HepG2 (cell line): ENCODE measurements at regions not wholly inside any gene's neighbourhood (a gene's known extent, or its start where the extent isn't known, plus 50 kb on each side); places are given as distances from the start of the nearest gene placed in this dataset.

ENCODE experiments used
- ATAC-seq: fragments of 200-7000 bp; cut with Tn5 transposase; 3 replicates; pipeline ENCODE4 v1.9.1; 2020; ENCODE audit warnings: mild to moderate bottlenecking, moderate library complexity
- BruUV-seq: library from RNA; stranded (reverse); fragments of 400-500 nt; replicated peaks from 2 replicates; lab custom pipeline; 2021; lab: Mats Ljungman, UMichigan
- CTCF ChIA-PET: fragments of 300-600 bp; formaldehyde crosslinking; extraction: SDS; loops from one replicate; lab custom pipeline; 2021; ENCODE audit warnings: low total read pairs, inconsistent platforms, low intra/inter-chr PET ratio; lab: Yijun Ruan, JAX
- POLR2A ChIA-PET: fragments of 350-600 bp; sonication (Branson Sonifier 250); formaldehyde crosslinking; loops from one replicate; lab custom pipeline; 2020; ENCODE audit warnings: antibody characterized with exemption, inconsistent platforms; lab: Yijun Ruan, JAX
- DNase-seq: peaks from one replicate; pipeline ENCODE4 v3.0.0-alpha.2; 2015; ENCODE audit warnings: low spot score
- FAIRE-seq: peaks from 3 replicates; lab custom pipeline; 2011; peaks lifted over from hg19 to GRCh38; lab: Jason Lieb, UNC
- H2AFZ ChIP-seq: one replicate; pipeline ENCODE4 v1.6.1; 2011; ENCODE audit warnings: low read length, inconsistent platforms
- H3K27ac ChIP-seq: fragments of 300-600 bp; 3 replicates; pipeline ENCODE4 v1.8.0; 2011; ENCODE audit warnings: mixed run types, mild to moderate bottlenecking, mixed read lengths, low read length, inconsistent platforms; ENCODE audit not compliant: insufficient read depth; ENCODE audit errors: extremely low read length
- H3K27me3 ChIP-seq, 2 experiments: fragments of 200-600 bp in 1 of 2; 2 replicates in 1 of 2; 3 replicates in 1 of 2; pipeline versions ENCODE4 v1.6.0 to v1.8.0; 2011; ENCODE audit warnings: low read length in 2 of 2, mild to moderate bottlenecking in 2 of 2, moderate library complexity in 2 of 2, inconsistent platforms in 1 of 2; ENCODE audit not compliant: insufficient read depth in 2 of 2, control insufficient read depth in 1 of 2
- H3K36me3 ChIP-seq, 2 experiments: fragments of 200-600 bp in 1 of 2; replicated peaks in 1 of 2; 2 replicates in 1 of 2; 3 replicates in 1 of 2; pipeline versions ENCODE4 v1.5.1 to v1.8.0; 2011; ENCODE audit warnings: low read length in 2 of 2, inconsistent platforms in 1 of 2; ENCODE audit not compliant: insufficient read depth in 2 of 2, control insufficient read depth in 1 of 2
- H3K4me1 ChIP-seq: 2 replicates; pipeline ENCODE4 v1.5.1; 2012; ENCODE audit warnings: low read length, inconsistent platforms; ENCODE audit not compliant: insufficient read depth
- H3K4me2 ChIP-seq: 2 replicates; pipeline ENCODE4 v1.6.0; 2011; ENCODE audit warnings: low read depth, low read length, inconsistent platforms
- H3K4me3 ChIP-seq, 3 experiments: fragments of 200-600 bp in 1 of 3; sonication (generic), shearing (Covaris generic) in 1 of 3; replicated peaks in 1 of 3; 2 replicates each; pipeline ENCODE4 v1.5.1; 2011 to 2016; ENCODE audit warnings: low read length in 3 of 3, inconsistent platforms in 2 of 3, low read depth in 2 of 3, mild to moderate bottlenecking in 2 of 3, control low read depth in 1 of 3, mixed read lengths in 1 of 3; ENCODE audit not compliant: insufficient read depth in 1 of 3
- H3K79me2 ChIP-seq: one replicate; pipeline ENCODE4 v1.6.1; 2011; ENCODE audit warnings: low read length, inconsistent platforms; ENCODE audit not compliant: insufficient read depth
- H3K9ac ChIP-seq: 2 replicates; pipeline ENCODE4 v1.6.0; 2011; ENCODE audit warnings: mild to moderate bottlenecking, low read depth, low read length, inconsistent platforms; ENCODE audit not compliant: insufficient read depth
- H3K9me3 ChIP-seq: 2 replicates; pipeline ENCODE4 v1.5.1; 2012; ENCODE audit warnings: mild to moderate bottlenecking, low read length
- H4K20me1 ChIP-seq: 2 replicates; pipeline ENCODE4 v1.6.0; 2011; ENCODE audit warnings: inconsistent platforms, mild to moderate bottlenecking, low read length, moderate library complexity; ENCODE audit not compliant: insufficient read depth
- E2F5 ChIP-seq: sonication (generic); formaldehyde crosslinking; conservative IDR thresholded peaks from 2 replicates; pipeline ENCODE4 v1.4.0; 2020; ENCODE audit warnings: missing genetic modification reagents
- ISL2 ChIP-seq: sonication (generic); formaldehyde crosslinking; IDR thresholded peaks from 2 replicates; pipeline ENCODE4 v1.5.0; 2020; ENCODE audit warnings: missing genetic modification reagents
- NFAT5 ChIP-seq: sonication (generic); formaldehyde crosslinking; IDR thresholded peaks from 2 replicates; pipeline ENCODE4 v1.4.0; 2020; ENCODE audit warnings: missing genetic modification reagents
- NPAS2 ChIP-seq: sonication (generic); formaldehyde crosslinking; IDR thresholded peaks from 2 replicates; pipeline ENCODE4 v1.8.0; 2022; ENCODE audit warnings: mild to moderate bottlenecking, missing genetic modification reagents, borderline replicate concordance
- PRDM4 ChIP-seq: sonication (generic); formaldehyde crosslinking; IDR thresholded peaks from 2 replicates; pipeline ENCODE4 v1.9.0; 2021; ENCODE audit warnings: missing genetic modification reagents, borderline replicate concordance
- SMARCE1 ChIP-seq: fragments of 450-650 bp; IDR thresholded peaks from 2 replicates; pipeline ENCODE4 v1.6.1; 2017; ENCODE audit warnings: borderline replicate concordance
- ZNF142 ChIP-seq: sonication (generic); formaldehyde crosslinking; IDR thresholded peaks from 2 replicates; pipeline ENCODE4 v1.4.0; 2020; ENCODE audit warnings: missing genetic modification reagents
- ZNF207 ChIP-seq: fragments of 450-650 bp; IDR thresholded peaks from 2 replicates; pipeline ENCODE4 v1.6.1; 2016; ENCODE audit warnings: antibody characterized with exemption, borderline replicate concordance
- ZNF329 ChIP-seq: sonication (generic); formaldehyde crosslinking; IDR thresholded peaks from 2 replicates; pipeline ENCODE4 v1.9.0; 2021; ENCODE audit warnings: low read depth, mild to moderate bottlenecking, missing genetic modification reagents
- ZSCAN9 ChIP-seq: IDR thresholded peaks from 2 replicates; pipeline ENCODE4 v1.6.1; 2016; ENCODE audit warnings: borderline replicate concordance
- ZZZ3 ChIP-seq: sonication (generic); formaldehyde crosslinking; IDR thresholded peaks from 2 replicates; pipeline ENCODE4 v1.4.0; 2020; ENCODE audit warnings: missing genetic modification reagents, mild to moderate bottlenecking, borderline replicate concordance
- WGBS: methylation state at CpG from one replicate; pipeline ENCODE4 v1.1.6; 2017; ENCODE audit warnings: low lambda C conversion rate; 5-methylcytosine and 5-hydroxymethylcytosine counted together
- in situ Hi-C: cut with HindIII; loops from 2 replicates; pipeline ENCODE4 v1.10.0; 2017; ENCODE audit warnings: low pct_unique_long_range_greater_than_20kb; ENCODE audit not compliant: extremely low pct_ligation_motif_present
- intact Hi-C: fragments of 100-400 bp; cut with micrococcal nuclease; formaldehyde crosslinking; loops from one replicate; pipeline ENCODE4 v1.10.0; 2022; ENCODE audit not compliant: unreplicated experiment

- Histone ChIP-seq H3K4me1 (no peaks in the 10 kb centered on the region), H3K79me2 (no peaks in the 10 kb centered on the region), H4K20me1 (no peaks in the 10 kb centered on the region), H3K27ac (no peak overlapping the region), H2AFZ (no peak overlapping the region), H3K9me3 (no peaks in the 10 kb centered on the region), H3K36me3 (no peaks in the 10 kb centered on the region), H3K27me3 (no peaks in the 10 kb centered on the region), H3K9ac (no peak overlapping the region), H3K4me3 (no peak overlapping the region), H3K4me2 (no peak overlapping the region)
- in situ Hi-C loops = no loop called here
- intact Hi-C loops = no loop called here
- ATAC-seq = no peak
- CTCF ChIA-PET = no interaction called here
- no peak for FAIRE-seq
- BruUV-seq = no TSS peak
- WGBS = 15% methylated on average over 3 of the region's 3 CpGs
- no peak for DNase-seq
- POLR2A ChIA-PET = no interaction called here
- TF ChIP-seq E2F5 (CRISPR knock-in tag) = no peak
- no peak for TF ChIP-seq PRDM4 (CRISPR knock-in tag)
- no peak for TF ChIP-seq SMARCE1
- TF ChIP-seq ZNF142 (CRISPR knock-in tag) = no peak
- TF ChIP-seq ZNF207 = no peak
- TF ChIP-seq ZSCAN9 (CRISPR knock-in tag) = no peak
- no peak for TF ChIP-seq ISL2 (CRISPR knock-in tag)
- TF ChIP-seq NPAS2 (CRISPR knock-in tag) = no peak
- no peak for TF ChIP-seq ZZZ3
- no peak for TF ChIP-seq NFAT5 (CRISPR knock-in tag)
- TF ChIP-seq ZNF329 (CRISPR knock-in tag) = no peak
Measured at GRCh38 chr2:147538821-147539220, 306.0 kb upstream of the ACVR2A start.
